KMS-11 (cell line): ENCODE measurements at regions not wholly inside any gene's neighbourhood (a gene's known extent, or its start where the extent isn't known, plus 50 kb on each side); places are given as distances from the start of the nearest gene placed in this dataset.

Experiments
- H2AFZ ChIP-seq: fragments of 200-600 bp; sonication (generic); 2 replicates; pipeline ENCODE4 v1.6.1; 2016; ENCODE audit warnings: antibody characterized with exemption, mixed run types, low read depth
- H3K27ac ChIP-seq: fragments of 200-600 bp; sonication (generic); 2 replicates; pipeline ENCODE4 v1.6.1; 2016; ENCODE audit warnings: mild to moderate bottlenecking, mixed run types
- H3K27me3 ChIP-seq: fragments of 200-600 bp; sonication (generic); 2 replicates; pipeline ENCODE4 v1.6.1; 2017; ENCODE audit warnings: mild to moderate bottlenecking, low read depth, mixed run types, moderate library complexity; ENCODE audit not compliant: insufficient read depth
- H3K36me3 ChIP-seq: fragments of 200-600 bp; sonication (generic); 2 replicates; pipeline ENCODE4 v1.6.1; 2017; ENCODE audit warnings: mild to moderate bottlenecking, mixed run types; ENCODE audit not compliant: insufficient read depth
- H3K4me1 ChIP-seq: fragments of 200-600 bp; sonication (generic); 2 replicates; pipeline ENCODE4 v1.6.1; 2016; ENCODE audit warnings: mild to moderate bottlenecking, low read depth, mixed run types; ENCODE audit not compliant: poor library complexity, severe bottlenecking
- H3K4me2 ChIP-seq: fragments of 200-600 bp; sonication (generic); 2 replicates; pipeline ENCODE4 v1.7.0; 2016; ENCODE audit warnings: mild to moderate bottlenecking, mixed run types
- H3K4me3 ChIP-seq: fragments of 200-600 bp; sonication (generic); IDR thresholded peaks from 2 replicates; pipeline ENCODE4 v1.6.1; 2017; ENCODE audit warnings: low read depth, low read length, mixed read lengths; ENCODE audit not compliant: insufficient read depth
- H3K79me2 ChIP-seq: fragments of 200-600 bp; sonication (generic); 2 replicates; pipeline ENCODE4 v1.6.1; 2016; ENCODE audit warnings: low read depth, mixed run types; ENCODE audit not compliant: insufficient read depth
- H3K9ac ChIP-seq: fragments of 200-600 bp; sonication (generic); 2 replicates; pipeline ENCODE4 v1.6.1; 2016; ENCODE audit warnings: mild to moderate bottlenecking, mixed run types
- H4K20me1 ChIP-seq: fragments of 200-600 bp; sonication (generic); 2 replicates; pipeline ENCODE4 v1.6.1; 2016; ENCODE audit warnings: mild to moderate bottlenecking, mixed run types; ENCODE audit not compliant: insufficient read depth
- TF ChIP-seq, protein P1 (sequence below): fragments of 200-600 bp; sonication (generic); conservative IDR thresholded peaks from 2 replicates; pipeline ENCODE4 v1.6.1; 2017; ENCODE audit warnings: low read depth, mild to moderate bottlenecking, antibody characterized with exemption, low read length, moderate library complexity, mixed read lengths

DNA sequence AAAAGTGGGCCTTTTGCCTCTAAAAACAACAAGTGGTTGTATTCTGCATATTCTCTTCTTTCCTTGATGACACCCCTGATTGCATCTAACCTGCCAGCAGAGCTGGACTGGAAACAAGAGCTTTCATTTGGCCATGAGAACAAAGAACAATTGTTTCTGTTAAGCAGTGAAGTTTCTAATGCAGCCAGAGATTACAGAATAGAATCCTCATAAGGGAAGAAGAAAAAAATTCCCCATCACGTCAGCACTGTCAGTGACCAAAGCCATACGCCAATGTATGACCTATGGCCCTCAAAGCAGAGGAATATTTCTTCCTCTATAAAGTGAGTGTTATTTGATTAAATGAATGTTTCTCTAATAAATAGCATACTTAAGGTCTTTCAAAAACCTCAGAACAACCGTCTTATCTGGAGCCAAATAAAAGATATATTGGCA is 529.1 kb upstream of the INTU start:
- H2AFZ ChIP-seq, result no peak overlapping the region

DNA sequence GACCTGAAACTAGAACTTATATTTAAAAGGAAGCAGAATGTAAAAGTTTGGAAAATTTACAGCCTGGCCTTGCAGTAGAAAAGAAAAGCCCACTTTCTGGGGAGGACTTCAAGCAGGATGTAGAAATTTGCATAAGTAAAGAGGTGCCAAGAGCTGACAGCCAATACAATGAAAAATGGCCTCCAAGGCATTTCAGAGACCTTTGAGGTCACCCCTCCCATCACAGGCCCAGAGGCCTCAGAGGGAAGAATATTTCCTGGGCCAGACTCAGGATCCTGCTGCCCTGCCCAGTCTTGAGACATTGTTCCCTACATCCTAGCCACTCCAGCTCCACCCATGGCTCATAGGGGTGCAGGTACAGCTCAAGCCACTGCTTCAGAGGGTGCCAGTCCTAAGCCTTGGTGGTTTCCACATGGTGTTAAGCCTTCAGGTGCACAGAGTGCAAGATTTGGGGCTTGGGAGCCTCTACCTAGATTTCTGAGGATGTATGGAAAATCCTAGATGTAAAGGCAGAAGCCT is 518.9 kb upstream of the INTU start:
- Histone ChIP-seq H3K36me3 (no peaks in the 10 kb centered on the region), H3K9ac (no peak overlapping the region), H3K27me3 (no peaks in the 10 kb centered on the region), H2AFZ (no peak overlapping the region), H3K4me3 (no peak overlapping the region), H3K27ac (no peak overlapping the region), H3K4me1 (no peaks in the 10 kb centered on the region), H3K79me2 (no peaks in the 10 kb centered on the region), H4K20me1 (no peaks in the 10 kb centered on the region), H3K4me2 (no peak overlapping the region)
- TF ChIP-seq, protein P1, sequence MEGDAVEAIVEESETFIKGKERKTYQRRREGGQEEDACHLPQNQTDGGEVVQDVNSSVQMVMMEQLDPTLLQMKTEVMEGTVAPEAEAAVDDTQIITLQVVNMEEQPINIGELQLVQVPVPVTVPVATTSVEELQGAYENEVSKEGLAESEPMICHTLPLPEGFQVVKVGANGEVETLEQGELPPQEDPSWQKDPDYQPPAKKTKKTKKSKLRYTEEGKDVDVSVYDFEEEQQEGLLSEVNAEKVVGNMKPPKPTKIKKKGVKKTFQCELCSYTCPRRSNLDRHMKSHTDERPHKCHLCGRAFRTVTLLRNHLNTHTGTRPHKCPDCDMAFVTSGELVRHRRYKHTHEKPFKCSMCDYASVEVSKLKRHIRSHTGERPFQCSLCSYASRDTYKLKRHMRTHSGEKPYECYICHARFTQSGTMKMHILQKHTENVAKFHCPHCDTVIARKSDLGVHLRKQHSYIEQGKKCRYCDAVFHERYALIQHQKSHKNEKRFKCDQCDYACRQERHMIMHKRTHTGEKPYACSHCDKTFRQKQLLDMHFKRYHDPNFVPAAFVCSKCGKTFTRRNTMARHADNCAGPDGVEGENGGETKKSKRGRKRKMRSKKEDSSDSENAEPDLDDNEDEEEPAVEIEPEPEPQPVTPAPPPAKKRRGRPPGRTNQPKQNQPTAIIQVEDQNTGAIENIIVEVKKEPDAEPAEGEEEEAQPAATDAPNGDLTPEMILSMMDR, result no peak

More for the DNA sequence above, 529.1 kb upstream of the INTU start:
- Histone ChIP-seq H3K36me3 (no peaks in the 10 kb centered on the region), H4K20me1 (no peaks in the 10 kb centered on the region), H3K4me2 (no peak overlapping the region), H3K27me3 (no peaks in the 10 kb centered on the region), H3K4me1 (no peaks in the 10 kb centered on the region), H3K27ac (no peak overlapping the region), H3K79me2 (no peaks in the 10 kb centered on the region), H3K9ac (no peak overlapping the region), H3K4me3 (no peak overlapping the region)
- TF ChIP-seq, protein P1, result no peak

DNA sequence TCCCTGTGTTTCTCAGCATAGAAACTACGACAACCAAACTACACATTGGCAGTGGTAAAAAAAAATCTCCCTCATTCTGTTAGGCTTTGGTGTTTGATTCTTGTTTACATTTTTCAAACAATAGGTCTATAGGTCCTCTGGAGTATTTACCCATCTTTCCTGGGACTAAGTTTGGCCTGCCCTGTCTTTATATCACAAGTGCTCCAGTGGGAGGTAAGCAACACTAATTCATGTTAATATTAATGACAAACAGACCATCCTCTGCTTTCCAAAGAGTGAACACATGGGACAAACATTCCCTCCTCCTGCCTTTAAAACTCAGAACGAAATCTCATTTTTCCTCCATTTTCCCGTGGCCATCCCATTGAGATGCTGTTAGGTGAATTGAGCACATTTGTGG is 514.1 kb upstream of the INTU start:
- H3K27ac ChIP-seq, result no peak overlapping the region

DNA sequence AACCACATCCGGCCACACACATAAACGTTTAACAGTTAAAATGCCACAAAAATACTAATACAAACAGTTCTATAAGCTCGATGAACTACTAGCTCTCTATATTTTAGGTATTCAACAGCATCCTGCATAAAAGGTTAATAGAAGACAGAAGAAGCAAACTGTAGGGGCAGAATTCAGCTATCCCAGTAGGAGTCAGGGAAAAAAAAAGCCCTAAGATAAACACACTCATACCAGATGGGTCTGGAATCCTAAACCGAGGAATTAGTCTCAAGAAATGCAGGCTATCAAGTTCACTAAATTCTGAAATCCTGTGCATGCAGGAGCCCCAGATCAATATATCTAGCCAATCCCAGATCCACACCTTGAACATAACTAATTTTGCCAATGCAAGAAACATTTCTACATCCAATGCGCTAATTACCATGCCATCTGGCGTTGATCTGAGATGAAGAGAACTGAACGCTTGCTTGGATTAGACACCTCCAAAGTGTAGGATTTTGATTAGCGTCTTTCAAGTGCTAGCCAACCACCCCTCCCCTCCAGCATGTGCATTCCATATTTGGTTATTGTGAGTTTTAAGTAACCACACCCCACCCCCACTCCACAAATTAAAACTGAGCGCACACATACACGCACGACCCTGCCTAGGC is 512.2 kb upstream of the INTU start:
- no peaks in the 10 kb centered on the region for H3K79me2 ChIP-seq
- H3K36me3 ChIP-seq, result no peaks in the 10 kb centered on the region
- H3K27ac ChIP-seq, result no peak overlapping the region
- H2AFZ ChIP-seq, result no peak overlapping the region
- H3K4me1 ChIP-seq, result no peaks in the 10 kb centered on the region
- H4K20me1 ChIP-seq, result no peaks in the 10 kb centered on the region
- H3K4me3 ChIP-seq, result no peak overlapping the region
- H3K27me3 ChIP-seq, result no peaks in the 10 kb centered on the region
- no peak overlapping the region for H3K9ac ChIP-seq
- H3K4me2 ChIP-seq, result no peak overlapping the region
- TF ChIP-seq, protein P1, result no peak

More for the DNA sequence above, 514.1 kb upstream of the INTU start:
- H3K4me3 ChIP-seq, result no peak overlapping the region
- no peaks in the 10 kb centered on the region for H3K4me1 ChIP-seq
- TF ChIP-seq, protein P1, result no peak
- H3K36me3 ChIP-seq, result no peaks in the 10 kb centered on the region
- no peaks in the 10 kb centered on the region for H4K20me1 ChIP-seq
- no peak overlapping the region for H3K9ac ChIP-seq
- H3K4me2 ChIP-seq, result no peak overlapping the region
- H3K27me3 ChIP-seq, result no peaks in the 10 kb centered on the region
- H2AFZ ChIP-seq, result no peak overlapping the region
- no peaks in the 10 kb centered on the region for H3K79me2 ChIP-seq
